PC-9 (cell line): ENCODE measurements at regions not wholly inside any gene's neighbourhood (a gene's known extent, or its start where the extent isn't known, plus 50 kb on each side); places are given as distances from the start of the nearest gene placed in this dataset.

ENCODE experiments used
- BruUV-seq: library from RNA; stranded (reverse); fragments of 400-500 nt; replicated peaks from 2 replicates; lab custom pipeline; 2021; lab: Mats Ljungman, UMichigan
- CTCF ChIA-PET: fragments of 300-600 bp; sonication (Branson Sonifier 250); formaldehyde crosslinking; loops from one replicate; lab custom pipeline; 2022; ENCODE audit warnings: antibody characterized with exemption; lab: Charles Lee
- POLR2A ChIA-PET: fragments of 300-600 bp; sonication (Branson Sonifier 250); formaldehyde crosslinking; loops from one replicate; lab custom pipeline; 2022; ENCODE audit warnings: antibody characterized with exemption; ENCODE audit not compliant: unreplicated experiment; lab: Charles Lee
- DNase-seq, 2 experiments: peaks; one replicate each; pipeline versions ENCODE4 v3.0.0 to v3.0.0-alpha.2; 2015 to 2022; ENCODE audit warnings: mixed read lengths in 1 of 2
- H2AFZ ChIP-seq: fragments of 200-600 bp; sonication (generic); 2 replicates; pipeline ENCODE4 v1.8.1; 2017; ENCODE audit warnings: antibody characterized with exemption
- H3F3A ChIP-seq: fragments of 200-600 bp; sonication (generic); 2 replicates; pipeline ENCODE4 v1.8.1; 2017; ENCODE audit warnings: antibody characterized with exemption, mild to moderate bottlenecking, low read depth; ENCODE audit not compliant: insufficient read depth
- H3K27ac ChIP-seq: fragments of 200-600 bp; sonication (generic); 2 replicates; pipeline ENCODE4 v1.6.1; 2016; ENCODE audit warnings: mixed run types
- H3K27me3 ChIP-seq: fragments of 200-600 bp; sonication (generic); 2 replicates; pipeline ENCODE4 v1.6.1; 2016; ENCODE audit warnings: low read depth, mixed run types; ENCODE audit not compliant: insufficient read depth
- H3K36me3 ChIP-seq: fragments of 200-600 bp; sonication (generic); 2 replicates; pipeline ENCODE4 v1.6.1; 2016; ENCODE audit warnings: low read depth, mixed run types
- H3K4me1 ChIP-seq: fragments of 200-600 bp; sonication (generic); replicated peaks from 2 replicates; pipeline ENCODE4 v1.6.1; 2016; ENCODE audit warnings: mixed run types; ENCODE audit not compliant: insufficient read depth
- H3K4me2 ChIP-seq: fragments of 200-600 bp; sonication (generic); 2 replicates; pipeline ENCODE4 v1.6.1; 2017; ENCODE audit warnings: mixed run types
- H3K4me3 ChIP-seq: fragments of 200-600 bp; sonication (generic); 2 replicates; pipeline ENCODE4 v1.6.1; 2016; ENCODE audit warnings: mixed run types
- H3K79me2 ChIP-seq: fragments of 200-600 bp; sonication (generic); 2 replicates; pipeline ENCODE4 v1.6.1; 2017; ENCODE audit warnings: low read depth, mixed run types
- H3K9me2 ChIP-seq: fragments of 200-600 bp; sonication (generic); 2 replicates; pipeline ENCODE4 v1.8.1; 2017; ENCODE audit warnings: mild to moderate bottlenecking; ENCODE audit not compliant: insufficient read depth
- H3K9me3 ChIP-seq: fragments of 200-600 bp; sonication (generic); 2 replicates; pipeline ENCODE4 v1.8.1; 2016; ENCODE audit warnings: low read depth; ENCODE audit not compliant: insufficient read depth
- H4K20me1 ChIP-seq: fragments of 200-600 bp; sonication (generic); 2 replicates; pipeline ENCODE4 v1.8.1; 2017; ENCODE audit not compliant: insufficient read depth
- CTCF ChIP-seq: fragments of 200-600 bp; sonication (generic); conservative IDR thresholded peaks from 2 replicates; pipeline ENCODE4 v1.6.1; 2017; ENCODE audit warnings: mixed run types, antibody characterized with exemption, mild to moderate bottlenecking, moderate library complexity
- EZH2 ChIP-seq: fragments of 200-600 bp; sonication (generic); IDR thresholded peaks from 2 replicates; pipeline ENCODE4 v1.8.0; 2017; ENCODE audit warnings: antibody characterized with exemption, low read depth
- intact Hi-C: fragments of 100-400 bp; cut with micrococcal nuclease; formaldehyde crosslinking; loops from one replicate; pipeline ENCODE4 v1.10.0; 2022; ENCODE audit not compliant: unreplicated experiment

- DNase-seq: no peak
- Histone ChIP-seq H4K20me1 (no peaks in the 10 kb centered on the region), H3K36me3 (no peaks in the 10 kb centered on the region), H3K4me1 (no peaks in the 10 kb centered on the region), H2AFZ (no peak overlapping the region), H3K9me2 (no peaks in the 10 kb centered on the region), H3K27me3 (no peaks in the 10 kb centered on the region), H3K4me3 (no peak overlapping the region), H3F3A (no peaks in the 10 kb centered on the region), H3K79me2 (no peaks in the 10 kb centered on the region), H3K4me2 (no peak overlapping the region), H3K9me3 (no peaks in the 10 kb centered on the region), H3K27ac (no peak overlapping the region)
- no peak for TF ChIP-seq CTCF
- no peak for TF ChIP-seq EZH2
- BruUV-seq: no TSS peak
- POLR2A ChIA-PET: no interaction called here
- CTCF ChIA-PET: no interaction called here
- intact Hi-C loops: no loop called here
These were observed 112.7 kb downstream of the OXSM start for GRCh38 chr3:25902586-25902985.

- no peak overlapping the region for H2AFZ ChIP-seq
- H3K79me2 ChIP-seq: no peaks in the 10 kb centered on the region
- no peaks in the 10 kb centered on the region for H3K9me2 ChIP-seq
- no peaks in the 10 kb centered on the region for H3K27me3 ChIP-seq
- BruUV-seq: no TSS peak
- intact Hi-C loops: no loop called here
- no peak for DNase-seq
- H3K4me1 ChIP-seq: no peaks in the 10 kb centered on the region
- no peak overlapping the region for H3K27ac ChIP-seq
- ChIA-PET CTCF (no interaction called here), POLR2A (no interaction called here)
- H3K4me3 ChIP-seq: no peak overlapping the region
- no peak overlapping the region for H3K4me2 ChIP-seq
- TF ChIP-seq CTCF (no peak), EZH2 (no peak)
- H4K20me1 ChIP-seq: no peaks in the 10 kb centered on the region
- no peaks in the 10 kb centered on the region for H3F3A ChIP-seq
- H3K36me3 ChIP-seq: no peaks in the 10 kb centered on the region
- H3K9me3 ChIP-seq: no peaks in the 10 kb centered on the region
These were observed 113.7 kb downstream of the OXSM start for GRCh38 chr3:25903371-25904129.

- POLR2A ChIA-PET: no interaction called here
- no peaks in the 10 kb centered on the region for H3K9me2 ChIP-seq
These were observed 114.3 kb downstream of the OXSM start for GRCh38 chr3:25904206-25904605.

More at GRCh38 chr3:25904206-25904605, 114.3 kb downstream of the OXSM start:
- H2AFZ ChIP-seq: no peak overlapping the region
- no peak overlapping the region for H3K4me3 ChIP-seq
- intact Hi-C loops: no loop called here
- no peaks in the 10 kb centered on the region for H3K4me1 ChIP-seq
- no peak overlapping the region for H3K27ac ChIP-seq
- H3K36me3 ChIP-seq: no peaks in the 10 kb centered on the region
- no TSS peak for BruUV-seq
- DNase-seq: no peak
- TF ChIP-seq CTCF: peak; percentile 21; the same call in 1 of the 2 replicates
- TF ChIP-seq EZH2: no peak
- no peaks in the 10 kb centered on the region for H3F3A ChIP-seq
- no peaks in the 10 kb centered on the region for H3K9me3 ChIP-seq
- no peaks in the 10 kb centered on the region for H4K20me1 ChIP-seq
- no peaks in the 10 kb centered on the region for H3K27me3 ChIP-seq
- no peaks in the 10 kb centered on the region for H3K79me2 ChIP-seq
- H3K4me2 ChIP-seq: no peak overlapping the region
- CTCF ChIA-PET: no interaction called here
